ENCODE measurements at regions not wholly inside any gene's neighbourhood (a gene's known extent, or its start where the extent isn't known, plus 50 kb on each side); places are given as distances from the start of the nearest gene placed in this dataset.

GRCh38 chr4:96264941-96265463, 425.1 kb downstream of the PDHA2 start:
- Histone ChIP-seq H3K4me1 (ENCODE audit: insufficient read depth, low read length, severe bottlenecking) (no peaks in the 10 kb centered on the region), H3K9me2 (ENCODE audit: low read depth, low read length) (no peaks in the 10 kb centered on the region), H3K27me3 (ENCODE audit: insufficient read depth, low read length) (no peaks in the 10 kb centered on the region), H3K36me3 (ENCODE audit: insufficient read depth, low read length) (no peaks in the 10 kb centered on the region), H3K79me2 (ENCODE audit: insufficient read depth, low read length) (no peaks in the 10 kb centered on the region), H2AFZ (ENCODE audit: low read length) (no peak overlapping the region), H3K4me3 (ENCODE audit: low read depth, low read length, poor library complexity, severe bottlenecking) (no peak overlapping the region), H3K9ac (ENCODE audit: low read length) (no peak overlapping the region), H3K9me3 (ENCODE audit: low read length) (no peaks in the 10 kb centered on the region), H4K20me1 (ENCODE audit: insufficient read depth, low read length) (no peaks in the 10 kb centered on the region), H3F3A (ENCODE audit: insufficient read depth, low read length) (no peaks in the 10 kb centered on the region), H3K27ac (ENCODE audit: low read depth, low read length, poor library complexity, severe bottlenecking) (no peak overlapping the region), H3K4me2 (ENCODE audit: low read length) (no peak overlapping the region)
- TF ChIP-seq EZH2 (IDR thresholded peaks at IDR 0.05; ENCODE audit: borderline replicate concordance, low read length) (no peak), CTCF (IDR thresholded peaks at IDR 0.05; ENCODE audit: low read length) (no peak)

GRCh38 chr4:96293806-96294205, 453.9 kb downstream of the PDHA2 start:
- no peak overlapping the region for H2AFZ ChIP-seq (ENCODE audit: low read length)
- H3K4me2 ChIP-seq (ENCODE audit: low read length): no peak overlapping the region
- H3K27ac ChIP-seq (ENCODE audit: low read depth, low read length, poor library complexity, severe bottlenecking): no peak overlapping the region
- no peak overlapping the region for H3K9ac ChIP-seq (ENCODE audit: low read length)
- no peaks in the 10 kb centered on the region for H3K4me1 ChIP-seq (ENCODE audit: insufficient read depth, low read length, severe bottlenecking)
- no peaks in the 10 kb centered on the region for H3K9me3 ChIP-seq (ENCODE audit: low read length)
- H3K9me2 ChIP-seq (ENCODE audit: low read depth, low read length): no peaks in the 10 kb centered on the region
- no peaks in the 10 kb centered on the region for H4K20me1 ChIP-seq (ENCODE audit: insufficient read depth, low read length)
- no peaks in the 10 kb centered on the region for H3K79me2 ChIP-seq (ENCODE audit: insufficient read depth, low read length)
- no peaks in the 10 kb centered on the region for H3K27me3 ChIP-seq (ENCODE audit: insufficient read depth, low read length)
- no peaks in the 10 kb centered on the region for H3F3A ChIP-seq (ENCODE audit: insufficient read depth, low read length)
- no peak for TF ChIP-seq CTCF (IDR thresholded peaks at IDR 0.05; ENCODE audit: low read length)
- TF ChIP-seq EZH2 (IDR thresholded peaks at IDR 0.05; ENCODE audit: borderline replicate concordance, low read length): no peak
- no peak overlapping the region for H3K4me3 ChIP-seq (ENCODE audit: low read depth, low read length, poor library complexity, severe bottlenecking)
- no peaks in the 10 kb centered on the region for H3K36me3 ChIP-seq (ENCODE audit: insufficient read depth, low read length)

GRCh38 chr4:96295143-96295741, 455.3 kb downstream of the PDHA2 start:
- Histone ChIP-seq H3K79me2 (ENCODE audit: insufficient read depth, low read length) (no peaks in the 10 kb centered on the region), H3K36me3 (ENCODE audit: insufficient read depth, low read length) (no peaks in the 10 kb centered on the region), H3K4me3 (ENCODE audit: low read depth, low read length, poor library complexity, severe bottlenecking) (no peak overlapping the region), H3K9ac (ENCODE audit: low read length) (no peak overlapping the region), H3K4me1 (ENCODE audit: insufficient read depth, low read length, severe bottlenecking) (no peaks in the 10 kb centered on the region), H3K4me2 (ENCODE audit: low read length) (no peak overlapping the region), H3K9me3 (ENCODE audit: low read length) (no peaks in the 10 kb centered on the region), H3K27ac (ENCODE audit: low read depth, low read length, poor library complexity, severe bottlenecking) (no peak overlapping the region), H4K20me1 (ENCODE audit: insufficient read depth, low read length) (no peaks in the 10 kb centered on the region), H3F3A (ENCODE audit: insufficient read depth, low read length) (no peaks in the 10 kb centered on the region), H3K9me2 (ENCODE audit: low read depth, low read length) (no peaks in the 10 kb centered on the region), H2AFZ (ENCODE audit: low read length) (no peak overlapping the region), H3K27me3 (ENCODE audit: insufficient read depth, low read length) (no peaks in the 10 kb centered on the region)
- no peak for TF ChIP-seq EZH2 (IDR thresholded peaks at IDR 0.05; ENCODE audit: borderline replicate concordance, low read length)
- TF ChIP-seq CTCF (IDR thresholded peaks at IDR 0.05; ENCODE audit: low read length): no peak
